ENCODE measurements at regions not wholly inside any gene's neighbourhood (a gene's known extent, or its start where the extent isn't known, plus 50 kb on each side); places are given as distances from the start of the nearest gene placed in this dataset.
"Not testable (repeated sequence)": the region's sequence is repeated elsewhere in the genome, so short reads cannot be mapped to it uniquely, and the experiment has no call there.

DNA sequence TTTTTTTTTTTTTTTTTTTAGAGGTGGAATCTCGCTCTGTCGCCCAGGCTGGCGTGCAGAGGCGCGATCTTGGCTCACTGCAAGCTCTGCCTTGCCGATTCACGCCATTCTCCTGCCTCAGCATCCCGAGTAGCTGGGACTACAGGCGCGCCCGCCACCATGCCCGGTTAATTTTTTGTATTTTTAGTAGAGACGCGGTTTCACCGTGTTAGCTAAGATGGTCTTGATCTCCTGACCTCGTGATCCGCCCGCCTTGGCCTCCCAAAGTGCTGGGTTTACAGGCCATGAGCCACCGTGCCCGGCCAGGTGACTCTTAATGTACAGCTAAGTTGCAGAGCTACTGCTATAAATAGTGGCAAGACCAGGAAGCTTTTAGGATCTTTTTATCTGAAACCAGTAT, 434.9 kb upstream of the MEF2C start:
- H3K9me3 ChIP-seq (replicated peaks; ENCODE audit: control insufficient read depth, insufficient read depth, low read length); H2AFZ ChIP-seq (ENCODE audit: low read depth, low read length); DNase-seq (ENCODE audit: low read depth, low spot score); H3K27ac ChIP-seq (ENCODE audit: insufficient read depth, low read depth, low read length); H3K79me2 ChIP-seq (ENCODE audit: control insufficient read depth, insufficient read depth, low read length); H3K4me1 ChIP-seq (ENCODE audit: control insufficient read depth, extremely low read depth, insufficient read depth, low read length); H3K9me1 ChIP-seq (replicated peaks; ENCODE audit: control insufficient read depth, extremely low read depth, insufficient read depth, low read length); H3K4me2 ChIP-seq (ENCODE audit: insufficient read depth, low read length); H3K27me3 ChIP-seq (ENCODE audit: control insufficient read depth in 2 of 2, insufficient read depth in 2 of 2, low read length in 2 of 2); H3K9ac ChIP-seq (replicated peaks; ENCODE audit: extremely low read depth, insufficient read depth, low read length); dilution Hi-C loops (cut with MboI; ENCODE audit: extremely low pct_ligation_motif_present, low sequenced_read_pairs); H4K20me1 ChIP-seq (replicated peaks; ENCODE audit: control insufficient read depth, extremely low read depth, insufficient read depth, low read length); POLR2A ChIA-PET; CTCF ChIA-PET; intact Hi-C loops (cut with micrococcal nuclease); FAIRE-seq; H3K4me3 ChIP-seq (replicated peaks in 1 of 3; ENCODE audit: insufficient read depth in 1 of 3, low read depth in 1 of 3, low read length in 3 of 3); BruUV-seq (replicated peaks); H3K36me3 ChIP-seq (ENCODE audit: control insufficient read depth in 2 of 2, extremely low read depth in 1 of 2, insufficient read depth in 2 of 2, low read length in 2 of 2): not testable (repeated sequence)

DNA sequence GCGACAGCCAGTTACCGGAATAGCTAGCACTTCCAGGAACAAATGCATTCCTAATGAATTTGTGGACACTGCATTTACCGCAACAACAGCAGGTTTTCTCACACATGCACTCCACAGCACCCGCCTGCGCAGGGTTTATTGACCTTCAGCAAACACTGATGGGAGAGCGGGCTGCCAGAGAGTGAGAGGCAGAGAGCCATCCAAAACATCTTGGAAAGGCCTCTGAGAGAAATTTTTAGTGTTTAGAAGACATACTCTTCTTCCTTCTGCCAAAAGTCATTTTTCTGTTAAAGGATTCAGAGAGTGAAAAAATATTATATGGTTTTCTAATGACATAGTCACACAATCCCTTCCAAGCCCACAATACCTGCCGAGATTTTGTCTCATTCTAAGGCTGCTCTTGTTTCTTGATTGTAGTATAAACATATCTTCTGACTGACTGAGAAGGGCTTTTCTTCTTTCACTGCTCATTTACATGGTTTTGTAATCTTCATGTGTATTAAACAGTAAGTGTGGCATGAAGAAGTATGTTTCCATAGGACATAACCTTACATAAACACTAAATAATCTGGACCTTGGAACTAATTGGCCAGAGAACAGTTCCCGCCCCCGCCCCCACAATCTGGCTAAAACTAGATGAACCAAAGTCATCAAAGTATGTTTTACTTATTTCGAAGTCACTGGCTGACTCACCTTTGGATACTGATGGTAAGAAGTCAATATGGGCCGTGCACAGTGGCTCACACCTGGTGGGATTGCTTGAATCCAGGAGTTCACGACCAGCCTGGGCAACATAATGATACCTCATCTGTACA, 432.5 kb upstream of the MEF2C start:
- dilution Hi-C loops (cut with MboI; ENCODE audit: extremely low pct_ligation_motif_present, low sequenced_read_pairs): no loop called here
- H3K9me1 ChIP-seq (replicated peaks; ENCODE audit: control insufficient read depth, extremely low read depth, insufficient read depth, low read length): no peaks in the 10 kb centered on the region
- POLR2A ChIA-PET: no interaction called here
- peaks cover 8% of the 10 kb centered on the region for H3K4me1 ChIP-seq (ENCODE audit: control insufficient read depth, extremely low read depth, insufficient read depth, low read length)
- CTCF ChIA-PET: no interaction called here
- H3K4me3 ChIP-seq (replicated peaks in 1 of 3; ENCODE audit: insufficient read depth in 1 of 3, low read depth in 1 of 3, low read length in 3 of 3): no peak overlapping the region
- no peaks in the 10 kb centered on the region for H3K9me3 ChIP-seq (replicated peaks; ENCODE audit: control insufficient read depth, insufficient read depth, low read length)
- DNase-seq (ENCODE audit: low read depth, low spot score) (no peak), FAIRE-seq (no peak)
- no peak overlapping the region for H3K4me2 ChIP-seq (ENCODE audit: insufficient read depth, low read length)
- no peak overlapping the region for H2AFZ ChIP-seq (ENCODE audit: low read depth, low read length)
- intact Hi-C loops (cut with micrococcal nuclease): no loop called here
- no peaks in the 10 kb centered on the region for H3K36me3 ChIP-seq (ENCODE audit: control insufficient read depth in 2 of 2, extremely low read depth in 1 of 2, insufficient read depth in 2 of 2, low read length in 2 of 2)
- no peak overlapping the region for H3K9ac ChIP-seq (replicated peaks; ENCODE audit: extremely low read depth, insufficient read depth, low read length)
- TF ChIP-seq JUN (IDR thresholded peaks at IDR 0.05; ENCODE audit: borderline replicate concordance, insufficient read depth, insufficient read length, low read depth) (no peak), POLR2AphosphoS5 (IDR thresholded peaks at IDR 0.05; ENCODE audit: insufficient read depth, low read depth, low read length) (no peak), GATA2 (IDR thresholded peaks at IDR 0.05; ENCODE audit: insufficient read depth, insufficient read length, low read depth, low read length) (no peak), EZH2 (IDR thresholded peaks at IDR 0.05; ENCODE audit: borderline replicate concordance, low read depth, low read length, severe bottlenecking) (no peak), POLR2A (IDR thresholded peaks at IDR 0.05; ENCODE audit: low read depth, low read length) (no peak), FOS (IDR thresholded peaks at IDR 0.05; ENCODE audit: borderline replicate concordance, insufficient read depth, low read length) (no peak), MYC (IDR thresholded peaks at IDR 0.05; ENCODE audit: low read depth, low read length) (no peak)
- TF ChIP-seq, protein P1, sequence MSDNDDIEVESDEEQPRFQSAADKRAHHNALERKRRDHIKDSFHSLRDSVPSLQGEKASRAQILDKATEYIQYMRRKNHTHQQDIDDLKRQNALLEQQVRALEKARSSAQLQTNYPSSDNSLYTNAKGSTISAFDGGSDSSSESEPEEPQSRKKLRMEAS (IDR thresholded peaks at IDR 0.05; ENCODE audit: insufficient read depth, insufficient read length): no peak
- TF ChIP-seq, protein P2, sequence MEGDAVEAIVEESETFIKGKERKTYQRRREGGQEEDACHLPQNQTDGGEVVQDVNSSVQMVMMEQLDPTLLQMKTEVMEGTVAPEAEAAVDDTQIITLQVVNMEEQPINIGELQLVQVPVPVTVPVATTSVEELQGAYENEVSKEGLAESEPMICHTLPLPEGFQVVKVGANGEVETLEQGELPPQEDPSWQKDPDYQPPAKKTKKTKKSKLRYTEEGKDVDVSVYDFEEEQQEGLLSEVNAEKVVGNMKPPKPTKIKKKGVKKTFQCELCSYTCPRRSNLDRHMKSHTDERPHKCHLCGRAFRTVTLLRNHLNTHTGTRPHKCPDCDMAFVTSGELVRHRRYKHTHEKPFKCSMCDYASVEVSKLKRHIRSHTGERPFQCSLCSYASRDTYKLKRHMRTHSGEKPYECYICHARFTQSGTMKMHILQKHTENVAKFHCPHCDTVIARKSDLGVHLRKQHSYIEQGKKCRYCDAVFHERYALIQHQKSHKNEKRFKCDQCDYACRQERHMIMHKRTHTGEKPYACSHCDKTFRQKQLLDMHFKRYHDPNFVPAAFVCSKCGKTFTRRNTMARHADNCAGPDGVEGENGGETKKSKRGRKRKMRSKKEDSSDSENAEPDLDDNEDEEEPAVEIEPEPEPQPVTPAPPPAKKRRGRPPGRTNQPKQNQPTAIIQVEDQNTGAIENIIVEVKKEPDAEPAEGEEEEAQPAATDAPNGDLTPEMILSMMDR (IDR thresholded peaks at IDR 0.05; ENCODE audit: extremely low read depth in 1 of 2, insufficient read depth in 1 of 2, low read depth in 1 of 2, low read length in 2 of 2): no peak
- H4K20me1 ChIP-seq (replicated peaks; ENCODE audit: control insufficient read depth, extremely low read depth, insufficient read depth, low read length): no peaks in the 10 kb centered on the region
- BruUV-seq (replicated peaks): no TSS peak
- H3K27me3 ChIP-seq (ENCODE audit: control insufficient read depth in 2 of 2, insufficient read depth in 2 of 2, low read length in 2 of 2): no peaks in the 10 kb centered on the region
- H3K27ac ChIP-seq (ENCODE audit: insufficient read depth, low read depth, low read length): no peak overlapping the region
- H3K79me2 ChIP-seq (ENCODE audit: control insufficient read depth, insufficient read depth, low read length): no peaks in the 10 kb centered on the region

Data from endothelial cell of umbilical vein (primary cell).